D721Med (cell line): ENCODE measurements at regions not wholly inside any gene's neighbourhood (a gene's known extent, or its start where the extent isn't known, plus 50 kb on each side); places are given as distances from the start of the nearest gene placed in this dataset.

Experiments
- DNase-seq: peaks from one replicate; pipeline ENCODE4 v3.0.0; 2011; ENCODE audit warnings: low spot score; ENCODE audit not compliant: insufficient read length
- FAIRE-seq: peaks from 2 replicates; lab custom pipeline; 2011; peaks lifted over from hg19 to GRCh38; lab: Jason Lieb, UNC
- CTCF ChIP-seq: IDR thresholded peaks from 2 replicates; pipeline ENCODE4 v1.5.1; 2012; ENCODE audit warnings: mild to moderate bottlenecking, control low read depth; ENCODE audit not compliant: insufficient read depth; ENCODE audit errors: missing control alignments

DNA sequence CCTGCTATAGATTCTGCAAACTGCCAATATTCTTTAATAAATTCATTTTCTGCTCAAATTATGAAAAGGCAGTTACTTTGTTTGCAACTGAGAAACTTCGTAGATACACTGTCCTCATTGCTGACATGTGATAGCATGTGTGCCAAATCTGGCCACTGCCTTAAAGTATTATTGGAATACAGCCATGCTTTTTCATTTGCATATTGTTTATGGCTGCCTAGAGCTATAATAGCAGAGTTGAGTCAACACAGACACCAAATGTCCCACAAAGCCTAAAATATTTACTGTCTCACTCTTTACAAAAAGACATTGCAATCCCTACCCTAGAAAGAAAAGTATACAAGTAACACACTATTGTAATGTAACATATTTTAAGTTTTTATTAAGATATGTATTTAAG lies 647.4 kb downstream of the XPNPEP1 start:
- no peak for FAIRE-seq
- no peak for TF ChIP-seq CTCF
- DNase-seq, result no peak

- no peak for DNase-seq
- no peak for TF ChIP-seq CTCF
- FAIRE-seq, result no peak
These were observed 648.6 kb downstream of the XPNPEP1 start for GRCh38 chr10:109274681-109275080.

- DNase-seq (no peak), FAIRE-seq (no peak)
- TF ChIP-seq CTCF, result no peak
These were observed 653.1 kb downstream of the XPNPEP1 start for GRCh38 chr10:109270173-109270572.

- no peak for TF ChIP-seq CTCF
- FAIRE-seq (no peak), DNase-seq (no peak)
These were observed 659.3 kb downstream of the XPNPEP1 start for GRCh38 chr10:109264004-109264403.

DNA sequence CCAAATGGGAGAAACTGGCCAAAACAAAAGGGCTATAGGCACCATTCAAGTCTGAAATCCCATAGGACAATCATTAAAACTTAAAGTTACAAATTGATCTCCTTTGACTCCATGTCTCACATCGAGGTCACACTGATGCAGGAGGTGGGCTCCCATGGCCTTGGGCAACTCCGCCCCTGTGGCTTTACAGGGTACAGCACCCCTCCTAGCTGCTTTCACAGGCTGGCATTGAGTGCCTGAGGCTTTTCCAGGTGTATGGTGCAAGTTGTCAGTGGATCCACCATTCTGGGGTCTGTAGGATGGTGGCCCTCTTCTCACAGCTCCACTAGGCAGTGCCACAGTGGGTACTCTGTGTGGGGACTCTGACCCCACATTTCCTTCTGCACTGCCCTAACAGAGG lies 662.1 kb downstream of the XPNPEP1 start:
- TF ChIP-seq CTCF, result no peak
- no peak for FAIRE-seq

DNA sequence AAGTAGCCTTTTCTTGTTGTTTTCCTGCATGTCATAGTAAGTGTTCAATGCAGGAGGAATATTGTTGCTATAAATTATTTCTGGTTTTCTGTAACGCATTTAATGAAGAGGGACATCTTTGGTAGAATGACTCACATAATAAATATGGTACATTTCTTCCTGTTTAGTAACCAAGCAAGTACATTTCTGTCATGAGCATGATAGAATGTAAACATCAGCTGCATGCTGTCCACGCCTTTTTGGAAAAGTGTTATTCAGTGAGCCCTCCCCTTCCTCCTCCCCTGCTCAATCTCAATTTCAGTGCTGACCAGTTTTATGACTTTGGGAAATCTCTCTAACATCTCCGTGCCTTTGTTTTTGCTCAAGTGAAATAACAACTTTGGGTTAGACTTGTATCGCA lies 664.0 kb downstream of the XPNPEP1 start:
- FAIRE-seq (no peak), DNase-seq (no peak)
- no peak for TF ChIP-seq CTCF

More for the DNA sequence above, 662.1 kb downstream of the XPNPEP1 start:
- no peak for DNase-seq

DNA sequence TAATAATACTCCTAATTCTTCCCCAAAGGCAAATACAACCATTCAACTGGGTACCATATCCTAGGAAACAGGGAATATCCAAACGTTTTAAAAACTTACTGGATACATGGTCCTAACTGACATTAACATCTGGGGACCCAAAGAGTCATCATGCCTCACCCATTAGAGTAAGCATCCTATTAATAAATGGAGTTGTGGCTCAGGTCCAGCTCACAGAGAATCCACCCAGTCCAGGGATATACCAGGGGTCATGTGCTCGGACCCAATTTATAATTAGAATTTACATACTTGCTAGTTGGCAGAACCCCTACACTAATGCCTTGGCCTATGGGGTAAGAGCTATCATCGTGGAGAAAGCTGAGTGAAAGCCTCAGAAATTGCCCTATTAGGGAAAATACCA lies 670.0 kb downstream of the XPNPEP1 start:
- no peak for TF ChIP-seq CTCF
- DNase-seq (no peak), FAIRE-seq (no peak)
